SJCRH30 (cell line): ENCODE measurements at regions not wholly inside any gene's neighbourhood (a gene's known extent, or its start where the extent isn't known, plus 50 kb on each side); places are given as distances from the start of the nearest gene placed in this dataset.
"Not testable (repeated sequence)": the region's sequence is repeated elsewhere in the genome, so short reads cannot be mapped to it uniquely, and the experiment has no call there.

Source experiments
- DNase-seq, 2 experiments: peaks; one replicate each; pipeline ENCODE4 v3.0.0-alpha.2; 2015 to 2020
- H3K27ac ChIP-seq: fragments of 250-450 bp; sonication (Bioruptor Pico); 2 replicates; pipeline ENCODE4 v1.5.1; 2020; ENCODE audit warnings: mild to moderate bottlenecking, moderate library complexity
- H3K27me3 ChIP-seq: fragments of 250-450 bp; sonication (Bioruptor Pico); 2 replicates; pipeline ENCODE4 v1.5.1; 2020; ENCODE audit warnings: mild to moderate bottlenecking, moderate library complexity
- H3K36me3 ChIP-seq: fragments of 250-450 bp; sonication (Bioruptor Pico); 2 replicates; pipeline ENCODE4 v1.5.1; 2020; ENCODE audit warnings: mild to moderate bottlenecking, moderate library complexity
- H3K4me1 ChIP-seq: fragments of 250-450 bp; sonication (Bioruptor Pico); 2 replicates; pipeline ENCODE4 v1.5.1; 2020; ENCODE audit warnings: mild to moderate bottlenecking, moderate library complexity
- H3K4me3 ChIP-seq: fragments of 250-450 bp; sonication (Bioruptor Pico); 2 replicates; pipeline ENCODE4 v1.5.1; 2020; ENCODE audit warnings: mild to moderate bottlenecking, moderate library complexity
- H3K9me3 ChIP-seq: fragments of 250-450 bp; sonication (Bioruptor Pico); replicated peaks from 2 replicates; pipeline ENCODE4 v1.5.1; 2020; ENCODE audit warnings: mild to moderate bottlenecking, moderate library complexity

- no peaks in the 10 kb centered on the region for H3K4me1 ChIP-seq
- no peaks in the 10 kb centered on the region for H3K36me3 ChIP-seq
- H3K4me3 ChIP-seq, result no peak overlapping the region
- no peaks in the 10 kb centered on the region for H3K9me3 ChIP-seq
- no peak for DNase-seq
- no peaks in the 10 kb centered on the region for H3K27me3 ChIP-seq
- H3K27ac ChIP-seq, result no peak overlapping the region
Observed at GRCh38 chr11:81569999-81570398, 1163.7 kb downstream of the FAM181B start.

GRCh38 chr11:81568918-81569317, 1164.7 kb downstream of the FAM181B start:
- no peak overlapping the region for H3K27ac ChIP-seq
- DNase-seq, result no peak
- H3K27me3 ChIP-seq, result no peaks in the 10 kb centered on the region
- H3K4me3 ChIP-seq, result no peak overlapping the region
- no peaks in the 10 kb centered on the region for H3K4me1 ChIP-seq
- no peaks in the 10 kb centered on the region for H3K36me3 ChIP-seq
- no peaks in the 10 kb centered on the region for H3K9me3 ChIP-seq

DNA sequence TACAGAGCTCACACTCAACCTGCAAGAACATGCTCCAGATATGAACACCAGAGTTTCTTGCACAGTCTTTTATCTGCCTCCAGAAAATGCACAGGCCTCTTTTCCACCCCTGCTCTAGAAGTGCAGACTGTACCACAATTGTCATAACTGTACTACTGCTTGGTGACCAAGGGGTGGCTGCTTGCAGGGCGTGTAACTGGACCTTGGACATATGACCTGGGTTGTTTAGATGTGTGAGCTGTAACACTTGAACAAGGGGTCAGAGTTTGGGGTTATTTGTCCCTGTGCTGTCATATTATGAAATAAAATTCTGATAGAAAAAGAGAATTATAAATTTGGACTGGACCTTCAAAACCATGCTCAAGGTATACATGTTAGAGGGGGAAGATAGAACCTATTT, 1185.5 kb downstream of the FAM181B start:
- DNase-seq, result no peak
- Histone ChIP-seq H3K4me3 (no peak overlapping the region), H3K36me3 (no peaks in the 10 kb centered on the region), H3K4me1 (no peaks in the 10 kb centered on the region), H3K27ac (no peak overlapping the region), H3K27me3 (no peaks in the 10 kb centered on the region), H3K9me3 (no peaks in the 10 kb centered on the region)

DNA sequence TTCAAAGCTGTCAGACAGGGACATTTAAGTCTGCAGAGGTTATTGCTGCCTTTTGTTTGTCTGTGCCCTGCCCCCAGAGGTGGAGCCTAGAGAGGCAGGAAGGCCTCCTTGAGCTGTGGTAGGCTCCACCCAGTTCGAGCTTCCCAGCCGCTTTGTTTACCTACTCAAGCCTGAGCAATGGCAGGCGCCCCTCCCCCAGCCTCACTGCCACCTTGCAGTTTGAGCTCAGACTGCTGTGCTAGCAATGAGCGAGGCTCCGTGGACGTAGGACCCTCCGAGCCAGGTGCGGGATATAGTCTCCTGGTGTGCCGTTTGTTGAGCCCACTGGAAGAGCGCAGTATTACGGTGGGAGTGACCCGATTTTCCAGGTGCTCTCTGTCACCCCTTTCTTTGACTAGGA, 1193.9 kb downstream of the FAM181B start:
- not testable (repeated sequence) for H3K36me3 ChIP-seq, H3K4me3 ChIP-seq, H3K27me3 ChIP-seq, H3K27ac ChIP-seq, H3K4me1 ChIP-seq, DNase-seq, H3K9me3 ChIP-seq

- H3K27me3 ChIP-seq, result no peaks in the 10 kb centered on the region
- no peaks in the 10 kb centered on the region for H3K36me3 ChIP-seq
- H3K4me1 ChIP-seq, result no peaks in the 10 kb centered on the region
- H3K27ac ChIP-seq, result no peak overlapping the region
- no peaks in the 10 kb centered on the region for H3K9me3 ChIP-seq
- H3K4me3 ChIP-seq, result no peak overlapping the region
- DNase-seq, result no peak
Observed at GRCh38 chr11:81515566-81515965, 1218.1 kb downstream of the FAM181B start.

GRCh38 chr11:81497202-81497804, 1236.4 kb downstream of the FAM181B start:
- H3K9me3 ChIP-seq, result no peaks in the 10 kb centered on the region
- no peak overlapping the region for H3K4me3 ChIP-seq
- no peaks in the 10 kb centered on the region for H3K27me3 ChIP-seq
- peak; percentile 5 to 63 for DNase-seq
- H3K27ac ChIP-seq, result no peak overlapping the region
- H3K4me1 ChIP-seq, result no peaks in the 10 kb centered on the region
- no peaks in the 10 kb centered on the region for H3K36me3 ChIP-seq

- Histone ChIP-seq H3K27ac (no peak overlapping the region), H3K9me3 (no peaks in the 10 kb centered on the region), H3K4me1 (no peaks in the 10 kb centered on the region), H3K36me3 (no peaks in the 10 kb centered on the region), H3K4me3 (no peak overlapping the region), H3K27me3 (no peaks in the 10 kb centered on the region)
- no peak for DNase-seq
Observed at GRCh38 chr11:81496601-81497000, 1237.1 kb downstream of the FAM181B start.

GRCh38 chr11:81495699-81496292, 1237.9 kb downstream of the FAM181B start:
- Histone ChIP-seq H3K4me3 (no peak overlapping the region), H3K27ac (no peak overlapping the region), H3K36me3 (no peaks in the 10 kb centered on the region), H3K9me3 (no peaks in the 10 kb centered on the region), H3K4me1 (no peaks in the 10 kb centered on the region), H3K27me3 (no peaks in the 10 kb centered on the region)
- no peak for DNase-seq

DNA sequence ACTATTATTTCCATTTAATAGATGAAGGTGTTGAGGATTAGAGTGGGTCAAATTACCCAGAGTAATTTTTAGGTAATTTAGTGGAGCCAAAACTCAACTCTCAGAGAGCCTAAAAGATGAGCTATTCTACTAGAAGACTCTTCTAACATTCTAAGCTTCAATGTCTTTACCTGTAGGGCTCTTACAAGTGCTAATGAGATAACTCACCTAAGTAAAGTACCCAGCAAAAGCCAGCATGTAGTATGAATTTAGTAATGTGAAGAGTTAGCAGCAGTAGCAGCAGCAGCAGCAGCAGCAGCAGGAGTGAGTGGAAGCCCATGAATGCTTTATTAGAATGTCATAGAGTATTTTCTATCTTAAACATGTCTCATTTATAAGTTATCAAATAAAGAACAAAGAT, 1239.2 kb downstream of the FAM181B start:
- Histone ChIP-seq H3K36me3 (no peaks in the 10 kb centered on the region), H3K9me3 (no peaks in the 10 kb centered on the region), H3K27me3 (no peaks in the 10 kb centered on the region), H3K27ac (no peak overlapping the region), H3K4me3 (no peak overlapping the region), H3K4me1 (no peaks in the 10 kb centered on the region)
- no peak for DNase-seq

GRCh38 chr11:81492923-81493445, 1240.7 kb downstream of the FAM181B start:
- H3K9me3 ChIP-seq, result no peaks in the 10 kb centered on the region
- H3K4me3 ChIP-seq, result no peak overlapping the region
- no peaks in the 10 kb centered on the region for H3K4me1 ChIP-seq
- no peaks in the 10 kb centered on the region for H3K36me3 ChIP-seq
- H3K27ac ChIP-seq, result no peak overlapping the region
- no peak for DNase-seq
- H3K27me3 ChIP-seq, result no peaks in the 10 kb centered on the region

- Histone ChIP-seq H3K36me3 (no peaks in the 10 kb centered on the region), H3K27ac (no peak overlapping the region), H3K9me3 (no peaks in the 10 kb centered on the region)
Observed at GRCh38 chr11:81487109-81487508, 1246.6 kb downstream of the FAM181B start.

GRCh38 chr11:81484196-81484595, 1249.5 kb downstream of the FAM181B start:
- H3K4me1 ChIP-seq, result no peaks in the 10 kb centered on the region
- no peak for DNase-seq
- no peaks in the 10 kb centered on the region for H3K27me3 ChIP-seq
- no peak overlapping the region for H3K4me3 ChIP-seq
- H3K36me3 ChIP-seq, result no peaks in the 10 kb centered on the region
- no peak overlapping the region for H3K27ac ChIP-seq
- H3K9me3 ChIP-seq, result no peaks in the 10 kb centered on the region

More at GRCh38 chr11:81487109-81487508, 1246.6 kb downstream of the FAM181B start:
- Histone ChIP-seq H3K4me3 (no peak overlapping the region), H3K27me3 (no peaks in the 10 kb centered on the region), H3K4me1 (no peaks in the 10 kb centered on the region)
- no peak for DNase-seq

- no peaks in the 10 kb centered on the region for H3K4me1 ChIP-seq
- DNase-seq, result no peak
- no peak overlapping the region for H3K4me3 ChIP-seq
- H3K27ac ChIP-seq, result no peak overlapping the region
- H3K36me3 ChIP-seq, result no peaks in the 10 kb centered on the region
- no peaks in the 10 kb centered on the region for H3K9me3 ChIP-seq
- no peaks in the 10 kb centered on the region for H3K27me3 ChIP-seq
Observed at GRCh38 chr11:81477277-81477676, 1256.4 kb downstream of the FAM181B start.

- DNase-seq, result no peak
- Histone ChIP-seq H3K27me3 (no peaks in the 10 kb centered on the region), H3K4me1 (no peaks in the 10 kb centered on the region), H3K27ac (no peak overlapping the region), H3K4me3 (no peak overlapping the region), H3K9me3 (no peaks in the 10 kb centered on the region), H3K36me3 (no peaks in the 10 kb centered on the region)
Observed at GRCh38 chr11:81476345-81476744, 1257.3 kb downstream of the FAM181B start.

- no peaks in the 10 kb centered on the region for H3K27me3 ChIP-seq
- no peak overlapping the region for H3K27ac ChIP-seq
- no peak overlapping the region for H3K4me3 ChIP-seq
- H3K36me3 ChIP-seq, result no peaks in the 10 kb centered on the region
- no peak for DNase-seq
- no peaks in the 10 kb centered on the region for H3K4me1 ChIP-seq
- no peaks in the 10 kb centered on the region for H3K9me3 ChIP-seq
Observed at GRCh38 chr11:81472646-81473045, 1261.0 kb downstream of the FAM181B start.

DNA sequence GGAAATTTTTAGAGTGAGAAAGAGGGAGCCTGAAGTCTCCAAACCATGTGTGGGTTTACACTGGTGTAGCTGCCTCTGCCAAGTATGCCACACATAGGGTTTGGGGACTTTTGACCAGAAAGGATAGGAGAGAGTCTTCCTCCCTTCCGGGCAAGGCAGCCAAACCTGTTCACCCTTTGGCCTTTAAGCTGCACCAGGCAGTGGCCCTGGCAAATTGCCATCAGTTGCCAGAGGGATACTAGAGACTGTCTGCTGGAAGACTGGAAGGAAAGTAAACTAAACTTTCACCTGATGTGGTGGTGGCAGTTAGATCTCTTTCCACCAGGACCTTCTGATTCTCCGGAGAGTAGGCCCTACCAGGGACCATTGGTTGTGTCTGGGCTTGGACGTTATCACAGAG, 1263.2 kb downstream of the FAM181B start:
- Histone ChIP-seq H3K4me3 (no peak overlapping the region), H3K9me3 (no peaks in the 10 kb centered on the region), H3K4me1 (no peaks in the 10 kb centered on the region), H3K27me3 (no peaks in the 10 kb centered on the region), H3K36me3 (no peaks in the 10 kb centered on the region), H3K27ac (no peak overlapping the region)
- DNase-seq, result peak; percentile 1 to 6
